WTC11 (cell line): ENCODE measurements at regions not wholly inside any gene's neighbourhood (a gene's known extent, or its start where the extent isn't known, plus 50 kb on each side); places are given as distances from the start of the nearest gene placed in this dataset.
"Not testable (repeated sequence)": the region's sequence is repeated elsewhere in the genome, so short reads cannot be mapped to it uniquely, and the experiment has no call there.

Source experiments
- CREB1 ChIP-seq: sonication (generic); formaldehyde crosslinking; IDR thresholded peaks from 2 replicates; pipeline ENCODE4 v1.8.0; 2023; ENCODE audit warnings: mild to moderate bottlenecking, missing genetic modification reagents
- NR2C2 ChIP-seq: sonication (generic); formaldehyde crosslinking; IDR thresholded peaks from 2 replicates; pipeline ENCODE4 v1.8.0; 2022; ENCODE audit warnings: mild to moderate bottlenecking, missing genetic modification reagents
- OVOL2 ChIP-seq: fragments of 250-450 bp; sonication (Bioruptor Pico); IDR thresholded peaks from 2 replicates; pipeline ENCODE4 v1.9.0; 2021; ENCODE audit warnings: mild to moderate bottlenecking, borderline replicate concordance
- TF ChIP-seq, protein P1 (sequence below): fragments of 200-600 bp; IDR thresholded peaks from 2 replicates; pipeline ENCODE4 v1.8.0; 2022; ENCODE audit warnings: antibody characterized with exemption

DNA sequence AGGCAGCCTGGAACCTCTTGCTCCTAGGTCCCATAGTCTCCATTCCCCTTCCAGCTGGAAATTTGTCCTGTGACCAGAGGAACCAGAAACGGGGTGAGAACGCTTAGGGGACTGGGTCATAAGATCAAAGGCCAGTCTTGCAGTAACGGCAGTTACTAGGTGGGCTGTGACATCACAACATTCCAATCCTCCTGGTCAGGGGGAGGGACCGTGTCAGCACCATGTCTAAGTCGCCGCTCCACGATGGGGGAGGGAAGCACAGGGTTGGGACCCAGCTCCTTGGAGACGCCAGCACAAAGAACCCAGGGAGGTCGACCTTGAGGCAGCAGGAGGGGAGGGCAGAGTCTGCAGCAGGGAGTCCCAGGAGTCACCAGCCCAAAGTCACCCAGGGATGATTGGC lies 158.3 kb downstream of the GOLGA6L22 start:
- TF ChIP-seq NR2C2 (CRISPR knock-in tag); OVOL2; CREB1 (CRISPR knock-in tag): not testable (repeated sequence)
- TF ChIP-seq, protein P1, sequence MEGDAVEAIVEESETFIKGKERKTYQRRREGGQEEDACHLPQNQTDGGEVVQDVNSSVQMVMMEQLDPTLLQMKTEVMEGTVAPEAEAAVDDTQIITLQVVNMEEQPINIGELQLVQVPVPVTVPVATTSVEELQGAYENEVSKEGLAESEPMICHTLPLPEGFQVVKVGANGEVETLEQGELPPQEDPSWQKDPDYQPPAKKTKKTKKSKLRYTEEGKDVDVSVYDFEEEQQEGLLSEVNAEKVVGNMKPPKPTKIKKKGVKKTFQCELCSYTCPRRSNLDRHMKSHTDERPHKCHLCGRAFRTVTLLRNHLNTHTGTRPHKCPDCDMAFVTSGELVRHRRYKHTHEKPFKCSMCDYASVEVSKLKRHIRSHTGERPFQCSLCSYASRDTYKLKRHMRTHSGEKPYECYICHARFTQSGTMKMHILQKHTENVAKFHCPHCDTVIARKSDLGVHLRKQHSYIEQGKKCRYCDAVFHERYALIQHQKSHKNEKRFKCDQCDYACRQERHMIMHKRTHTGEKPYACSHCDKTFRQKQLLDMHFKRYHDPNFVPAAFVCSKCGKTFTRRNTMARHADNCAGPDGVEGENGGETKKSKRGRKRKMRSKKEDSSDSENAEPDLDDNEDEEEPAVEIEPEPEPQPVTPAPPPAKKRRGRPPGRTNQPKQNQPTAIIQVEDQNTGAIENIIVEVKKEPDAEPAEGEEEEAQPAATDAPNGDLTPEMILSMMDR = not testable (repeated sequence)
